HepG2 (cell line): ENCODE measurements at regions not wholly inside any gene's neighbourhood (a gene's known extent, or its start where the extent isn't known, plus 50 kb on each side); places are given as distances from the start of the nearest gene placed in this dataset.

Experiments used
- ATAC-seq: fragments of 200-7000 bp; cut with Tn5 transposase; 3 replicates; pipeline ENCODE4 v1.9.1; 2020; ENCODE audit warnings: mild to moderate bottlenecking, moderate library complexity
- BruUV-seq: library from RNA; stranded (reverse); fragments of 400-500 nt; replicated peaks from 2 replicates; lab custom pipeline; 2021; lab: Mats Ljungman, UMichigan
- CTCF ChIA-PET: fragments of 300-600 bp; formaldehyde crosslinking; extraction: SDS; loops from one replicate; lab custom pipeline; 2021; ENCODE audit warnings: low total read pairs, inconsistent platforms, low intra/inter-chr PET ratio; lab: Yijun Ruan, JAX
- POLR2A ChIA-PET: fragments of 350-600 bp; sonication (Branson Sonifier 250); formaldehyde crosslinking; loops from one replicate; lab custom pipeline; 2020; ENCODE audit warnings: antibody characterized with exemption, inconsistent platforms; lab: Yijun Ruan, JAX
- DNase-seq: peaks from one replicate; pipeline ENCODE4 v3.0.0-alpha.2; 2015; ENCODE audit warnings: low spot score
- FAIRE-seq: peaks from 3 replicates; lab custom pipeline; 2011; peaks lifted over from hg19 to GRCh38; lab: Jason Lieb, UNC
- H2AFZ ChIP-seq: one replicate; pipeline ENCODE4 v1.6.1; 2011; ENCODE audit warnings: low read length, inconsistent platforms
- H3K27ac ChIP-seq: fragments of 300-600 bp; 3 replicates; pipeline ENCODE4 v1.8.0; 2011; ENCODE audit warnings: mixed run types, mild to moderate bottlenecking, mixed read lengths, low read length, inconsistent platforms; ENCODE audit not compliant: insufficient read depth; ENCODE audit errors: extremely low read length
- H3K27me3 ChIP-seq, 2 experiments: fragments of 200-600 bp in 1 of 2; 2 replicates in 1 of 2; 3 replicates in 1 of 2; pipeline versions ENCODE4 v1.6.0 to v1.8.0; 2011; ENCODE audit warnings: low read length in 2 of 2, mild to moderate bottlenecking in 2 of 2, moderate library complexity in 2 of 2, inconsistent platforms in 1 of 2; ENCODE audit not compliant: insufficient read depth in 2 of 2, control insufficient read depth in 1 of 2
- H3K36me3 ChIP-seq, 2 experiments: fragments of 200-600 bp in 1 of 2; replicated peaks in 1 of 2; 2 replicates in 1 of 2; 3 replicates in 1 of 2; pipeline versions ENCODE4 v1.5.1 to v1.8.0; 2011; ENCODE audit warnings: low read length in 2 of 2, inconsistent platforms in 1 of 2; ENCODE audit not compliant: insufficient read depth in 2 of 2, control insufficient read depth in 1 of 2
- H3K4me1 ChIP-seq: 2 replicates; pipeline ENCODE4 v1.5.1; 2012; ENCODE audit warnings: low read length, inconsistent platforms; ENCODE audit not compliant: insufficient read depth
- H3K4me2 ChIP-seq: 2 replicates; pipeline ENCODE4 v1.6.0; 2011; ENCODE audit warnings: low read depth, low read length, inconsistent platforms
- H3K4me3 ChIP-seq, 3 experiments: fragments of 200-600 bp in 1 of 3; sonication (generic), shearing (Covaris generic) in 1 of 3; replicated peaks in 1 of 3; 2 replicates each; pipeline ENCODE4 v1.5.1; 2011 to 2016; ENCODE audit warnings: low read length in 3 of 3, inconsistent platforms in 2 of 3, low read depth in 2 of 3, mild to moderate bottlenecking in 2 of 3, control low read depth in 1 of 3, mixed read lengths in 1 of 3; ENCODE audit not compliant: insufficient read depth in 1 of 3
- H3K79me2 ChIP-seq: one replicate; pipeline ENCODE4 v1.6.1; 2011; ENCODE audit warnings: low read length, inconsistent platforms; ENCODE audit not compliant: insufficient read depth
- H3K9ac ChIP-seq: 2 replicates; pipeline ENCODE4 v1.6.0; 2011; ENCODE audit warnings: mild to moderate bottlenecking, low read depth, low read length, inconsistent platforms; ENCODE audit not compliant: insufficient read depth
- H3K9me3 ChIP-seq: 2 replicates; pipeline ENCODE4 v1.5.1; 2012; ENCODE audit warnings: mild to moderate bottlenecking, low read length
- H4K20me1 ChIP-seq: 2 replicates; pipeline ENCODE4 v1.6.0; 2011; ENCODE audit warnings: inconsistent platforms, mild to moderate bottlenecking, low read length, moderate library complexity; ENCODE audit not compliant: insufficient read depth
- DDIT3 ChIP-seq: sonication (generic); formaldehyde crosslinking; IDR thresholded peaks from 2 replicates; pipeline ENCODE4 v1.4.0; 2020; ENCODE audit warnings: mild to moderate bottlenecking, missing genetic modification reagents
- EZH2 ChIP-seq: conservative IDR thresholded peaks from 2 replicates; pipeline ENCODE4 v1.6.1; 2012; ENCODE audit warnings: mild to moderate bottlenecking, low read depth, low read length, moderate library complexity
- NKX3-1 ChIP-seq: sonication (generic); formaldehyde crosslinking; IDR thresholded peaks from 2 replicates; pipeline ENCODE4 v1.5.0; 2020; ENCODE audit warnings: missing genetic modification reagents
- PHF5A ChIP-seq: IDR thresholded peaks from one replicate; pipeline ENCODE4 v1.6.1; 2018; ENCODE audit warnings: low read depth, missing genetic modification reagents; ENCODE audit not compliant: unreplicated experiment
- PREB ChIP-seq: sonication (generic); formaldehyde crosslinking; IDR thresholded peaks from 2 replicates; pipeline ENCODE4 v1.4.0; 2020; ENCODE audit warnings: missing genetic modification reagents
- SKI ChIP-seq: fragments of 450-650 bp; IDR thresholded peaks from one replicate; pipeline ENCODE4 v1.6.1; 2018; ENCODE audit warnings: mild to moderate bottlenecking; ENCODE audit not compliant: partially characterized antibody
- SMYD3 ChIP-seq: sonication (generic); formaldehyde crosslinking; IDR thresholded peaks from 2 replicates; pipeline ENCODE4 v1.8.1; 2023; ENCODE audit warnings: mild to moderate bottlenecking, missing genetic modification reagents
- WIZ ChIP-seq: sonication (generic); formaldehyde crosslinking; IDR thresholded peaks from 2 replicates; pipeline ENCODE4 v1.5.1; 2020; ENCODE audit warnings: mild to moderate bottlenecking, missing genetic modification reagents
- ZBTB40 ChIP-seq, 2 experiments: fragments of 450-650 bp in 1 of 2; sonication (generic) in 1 of 2; formaldehyde crosslinking in 1 of 2; IDR thresholded peaks; 2 replicates each; pipeline versions ENCODE4 v1.6.1 to v1.8.0; 2016 to 2022; ENCODE audit warnings: antibody characterized with exemption in 1 of 2, mild to moderate bottlenecking in 1 of 2, missing genetic modification reagents in 1 of 2
- ZFP90 ChIP-seq: sonication (generic); formaldehyde crosslinking; IDR thresholded peaks from 2 replicates; pipeline ENCODE4 v1.8.0; 2022; ENCODE audit warnings: missing genetic modification reagents, mild to moderate bottlenecking, inconsistent platforms, borderline replicate concordance
- ZNF253 ChIP-seq: sonication (generic); formaldehyde crosslinking; IDR thresholded peaks from 2 replicates; pipeline ENCODE4 v1.8.0; 2022; ENCODE audit warnings: mild to moderate bottlenecking, missing genetic modification reagents, borderline replicate concordance
- ZNF256 ChIP-seq: sonication (generic); formaldehyde crosslinking; conservative IDR thresholded peaks from 2 replicates; pipeline ENCODE4 v1.4.0; 2020; ENCODE audit warnings: missing genetic modification reagents
- ZNF326 ChIP-seq: sonication (generic); formaldehyde crosslinking; IDR thresholded peaks from 2 replicates; pipeline ENCODE4 v1.4.0; 2020; ENCODE audit warnings: missing genetic modification reagents, borderline replicate concordance
- ZNF776 ChIP-seq: sonication (generic); formaldehyde crosslinking; IDR thresholded peaks from 2 replicates; pipeline ENCODE4 v1.4.0; 2020; ENCODE audit warnings: mild to moderate bottlenecking, missing genetic modification reagents
- ZNF788 ChIP-seq: sonication (generic); formaldehyde crosslinking; IDR thresholded peaks from 2 replicates; pipeline ENCODE4 v1.5.0; 2020; ENCODE audit warnings: mild to moderate bottlenecking, missing genetic modification reagents, borderline replicate concordance
- WGBS: methylation state at CpG from one replicate; pipeline ENCODE4 v1.1.6; 2017; ENCODE audit warnings: low lambda C conversion rate; 5-methylcytosine and 5-hydroxymethylcytosine counted together
- in situ Hi-C: cut with HindIII; loops from 2 replicates; pipeline ENCODE4 v1.10.0; 2017; ENCODE audit warnings: low pct_unique_long_range_greater_than_20kb; ENCODE audit not compliant: extremely low pct_ligation_motif_present
- intact Hi-C: fragments of 100-400 bp; cut with micrococcal nuclease; formaldehyde crosslinking; loops from one replicate; pipeline ENCODE4 v1.10.0; 2022; ENCODE audit not compliant: unreplicated experiment

GRCh38 chr10:45224219-45224841 lies 91.1 kb downstream of the OR13A1 start:
- DNase-seq (no peak), FAIRE-seq (no peak), ATAC-seq (no peak)
- Histone ChIP-seq H2AFZ (no peak overlapping the region), H3K4me3 (no peak overlapping the region), H3K27me3 (peaks cover 0 to 6% of the 10 kb centered on the region in 2 experiments; a peak in 2 of 5 replicates), H3K9ac (no peak overlapping the region), H3K9me3 (peaks cover 3% of the 10 kb centered on the region), H4K20me1 (no peaks in the 10 kb centered on the region), H3K4me2 (no peak overlapping the region), H3K27ac (no peak overlapping the region), H3K4me1 (no peaks in the 10 kb centered on the region), H3K79me2 (no peaks in the 10 kb centered on the region), H3K36me3 (no peaks in the 10 kb centered on the region)
- intact Hi-C loops (no loop called here), in situ Hi-C loops (no loop called here)
- no TSS peak for BruUV-seq
- ChIA-PET CTCF (no interaction called here), POLR2A (no interaction called here)
- WGBS = 72% methylated on average over 39 of the region's 50 CpGs
- no peak for TF ChIP-seq ZNF253
- no peak for TF ChIP-seq PHF5A (CRISPR knock-in tag)
- TF ChIP-seq PREB (CRISPR knock-in tag) = no peak
- TF ChIP-seq ZNF256 = no peak
- no peak for TF ChIP-seq ZFP90 (CRISPR knock-in tag)
- no peak for TF ChIP-seq WIZ
- no peak for TF ChIP-seq NKX3-1 (CRISPR knock-in tag)
- TF ChIP-seq ZNF326 (CRISPR knock-in tag) = no peak
- no peak for TF ChIP-seq ZNF788
- no peak for TF ChIP-seq EZH2
- no peak for TF ChIP-seq SMYD3 (CRISPR knock-in tag)
- TF ChIP-seq ZNF776 (CRISPR knock-in tag) = no peak
- TF ChIP-seq DDIT3 (CRISPR knock-in tag) = no peak
- no peak for TF ChIP-seq ZBTB40 (IDR thresholded peaks at IDR 0.05)
- TF ChIP-seq ZBTB40 (CRISPR knock-in tag; IDR thresholded peaks at IDR 0.05) = no peak
- TF ChIP-seq SKI = no peak
